Stimulated activated CD8-positive, alpha-beta memory T cell treated with anti-CD3 and anti-CD28 coated beads, Interleukin-12 subunit alpha, Interleukin-12 subunit beta, amount 100 ng/mL, for 24 hours (primary cell): ENCODE measurements at regions not wholly inside any gene's neighbourhood (a gene's known extent, or its start where the extent isn't known, plus 50 kb on each side); places are given as distances from the start of the nearest gene placed in this dataset.

Experiments used
- DNase-seq: peaks from one replicate; pipeline ENCODE4 v3.0.0-alpha.2; 2020; ENCODE audit errors: extremely low read depth

DNA sequence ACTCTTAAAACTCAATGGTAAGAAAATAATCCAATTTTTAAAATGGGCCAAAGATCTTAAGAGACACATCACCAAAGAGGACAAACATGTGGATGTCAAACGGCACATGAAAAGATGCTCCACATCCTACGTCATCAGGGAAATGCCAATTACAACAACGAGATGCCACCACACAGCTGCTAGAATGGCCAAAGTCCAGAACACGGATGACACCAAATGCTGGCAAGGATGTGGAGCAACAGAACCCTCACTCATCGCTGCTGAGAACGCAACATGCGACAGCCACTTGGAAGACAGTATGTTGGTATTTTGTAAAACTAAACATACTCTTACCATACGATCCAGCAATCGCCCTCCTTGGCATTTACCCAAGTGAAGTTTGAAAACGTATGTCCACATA is 132.8 kb upstream of the CDH4 start:
- no peak for DNase-seq

DNA sequence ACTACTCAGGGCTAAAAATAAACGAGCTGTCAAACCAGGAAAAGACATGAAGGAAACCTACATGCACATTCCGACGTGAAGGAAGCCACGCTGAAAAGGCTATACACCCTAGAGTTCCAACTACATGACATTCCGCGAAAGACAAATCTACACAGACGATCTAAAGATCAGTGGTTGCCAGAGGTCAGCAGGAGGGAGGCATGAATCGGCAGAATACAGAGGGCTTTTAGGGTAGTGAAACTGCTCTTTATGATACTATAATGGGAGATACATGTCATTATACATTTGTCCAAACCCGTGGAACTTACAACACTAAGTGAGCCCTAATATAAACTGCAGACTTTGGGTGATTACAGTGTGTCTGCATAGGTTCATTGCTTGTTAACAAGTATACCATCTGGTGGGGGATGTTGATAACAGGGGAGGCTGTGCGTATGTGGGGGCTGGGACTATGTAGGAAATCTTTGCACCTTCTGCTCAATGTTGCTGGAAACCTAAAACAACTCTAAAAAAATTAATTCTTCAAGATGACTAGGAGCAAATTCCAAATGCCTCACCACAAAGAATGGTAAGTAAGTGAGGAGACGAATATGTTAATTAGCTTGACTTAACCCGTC is 132.2 kb upstream of the CDH4 start:
- no peak for DNase-seq

DNA sequence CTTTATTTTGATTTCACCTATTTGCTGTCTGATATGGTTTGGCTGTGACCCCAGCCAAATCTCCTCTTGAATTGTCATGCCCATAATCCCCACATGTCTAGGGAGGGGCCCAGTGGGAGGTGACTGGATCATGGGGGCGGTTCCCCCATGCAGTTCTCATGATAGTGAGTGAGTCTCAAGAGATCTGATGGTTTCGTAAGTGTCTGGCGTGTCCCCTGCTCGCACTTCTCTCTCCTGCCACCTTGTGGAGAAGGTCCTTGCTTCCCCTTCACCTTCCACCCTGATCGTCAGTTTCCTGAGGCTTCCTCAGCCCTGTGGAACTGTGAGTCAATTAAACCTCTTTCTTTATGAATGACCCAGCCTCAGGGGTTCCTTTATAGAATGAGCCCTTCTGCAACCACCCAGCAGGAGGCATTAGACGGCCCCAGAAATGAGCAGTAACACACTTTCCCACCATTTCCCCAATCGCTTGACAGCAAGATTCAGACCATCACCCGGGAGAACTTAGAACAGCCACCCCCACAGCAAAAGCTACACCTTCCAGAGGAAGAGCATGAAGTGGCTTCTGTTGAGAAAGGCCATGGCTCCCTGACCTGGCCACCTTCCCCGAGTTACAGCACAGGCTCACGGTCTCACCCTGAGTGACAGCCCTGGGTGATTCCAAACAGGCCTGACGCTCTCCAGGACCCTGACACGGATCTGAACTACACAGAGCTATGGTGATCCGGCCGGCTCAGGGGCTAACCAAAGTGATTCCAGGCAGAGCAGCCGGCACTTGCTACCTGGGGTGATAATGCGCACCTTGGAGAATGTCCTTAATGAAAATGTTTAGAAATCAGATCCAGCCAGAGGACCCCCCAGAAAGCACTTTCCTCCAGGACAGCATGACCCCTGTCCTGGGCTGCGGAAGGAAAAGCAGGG is 131.2 kb upstream of the CDH4 start:
- DNase-seq, result no peak

DNA sequence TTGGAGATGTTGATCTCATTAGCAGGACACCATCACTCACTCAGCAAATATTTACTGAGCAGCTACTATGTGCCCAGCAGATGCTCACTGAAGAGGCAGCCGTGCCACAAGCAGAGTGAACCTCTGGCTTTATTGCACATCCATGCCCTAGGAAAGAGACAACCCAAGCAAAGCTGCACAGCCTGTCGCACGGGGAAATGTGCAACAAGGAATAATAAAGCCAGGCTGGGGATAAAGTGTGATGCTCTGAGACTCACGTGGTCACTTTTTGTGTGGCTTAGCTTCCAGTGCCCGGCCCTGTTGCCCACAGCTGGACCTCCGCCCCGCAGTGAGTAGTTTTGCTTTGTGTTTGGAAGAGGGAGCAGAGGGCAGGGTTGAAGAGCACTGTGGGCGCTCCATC is 130.4 kb upstream of the CDH4 start:
- no peak for DNase-seq

DNA sequence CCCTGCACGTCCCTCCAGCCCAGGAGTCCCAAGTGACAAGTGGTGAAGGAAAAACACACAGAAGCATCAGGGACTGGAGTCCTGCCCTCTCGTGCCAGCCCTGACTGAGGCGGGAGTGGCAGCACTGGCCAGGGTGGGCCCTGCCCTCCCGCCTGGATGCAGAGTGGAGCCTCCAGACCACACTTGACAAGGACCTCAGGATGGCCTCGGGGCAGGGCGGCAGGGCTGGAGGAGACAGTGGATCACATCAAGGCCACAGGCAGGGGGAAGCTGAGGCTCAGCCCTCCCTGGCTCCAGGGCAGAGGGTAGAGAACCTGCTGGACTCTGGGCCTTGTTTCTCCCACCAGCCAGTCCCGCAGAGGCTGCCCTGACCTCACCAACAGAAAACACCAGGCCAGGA is 128.8 kb upstream of the CDH4 start:
- DNase-seq, result no peak

DNA sequence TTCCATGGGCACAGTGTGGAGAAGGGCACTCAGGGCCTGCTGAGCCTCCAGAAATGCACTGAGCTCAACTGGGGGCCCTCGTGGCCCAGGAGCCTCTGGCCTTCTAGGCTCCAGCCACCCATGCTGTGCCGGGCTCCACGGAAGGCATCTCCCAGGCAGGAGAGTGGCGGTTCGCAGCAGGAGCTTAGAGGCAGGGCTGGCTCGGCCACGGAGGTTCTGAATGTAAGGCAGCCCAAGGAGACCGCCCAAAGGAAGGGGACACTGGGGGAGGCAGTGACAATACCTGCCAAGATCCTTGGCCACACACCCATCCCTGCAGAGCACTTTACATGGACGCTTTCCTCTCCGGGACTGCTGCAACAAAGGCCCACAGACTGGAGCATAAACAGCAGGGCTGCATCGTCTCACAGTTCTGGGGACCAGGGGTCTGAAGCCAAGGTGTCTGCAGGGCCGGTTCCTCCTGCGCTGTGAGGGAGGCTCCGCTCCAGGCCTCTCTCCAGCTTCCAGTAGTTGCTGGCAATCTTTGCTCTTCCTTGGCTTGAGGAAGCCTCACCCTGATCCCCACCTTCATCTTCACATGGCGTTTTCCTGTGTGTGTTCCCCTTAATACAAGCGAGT is 128.2 kb upstream of the CDH4 start:
- no peak for DNase-seq

DNA sequence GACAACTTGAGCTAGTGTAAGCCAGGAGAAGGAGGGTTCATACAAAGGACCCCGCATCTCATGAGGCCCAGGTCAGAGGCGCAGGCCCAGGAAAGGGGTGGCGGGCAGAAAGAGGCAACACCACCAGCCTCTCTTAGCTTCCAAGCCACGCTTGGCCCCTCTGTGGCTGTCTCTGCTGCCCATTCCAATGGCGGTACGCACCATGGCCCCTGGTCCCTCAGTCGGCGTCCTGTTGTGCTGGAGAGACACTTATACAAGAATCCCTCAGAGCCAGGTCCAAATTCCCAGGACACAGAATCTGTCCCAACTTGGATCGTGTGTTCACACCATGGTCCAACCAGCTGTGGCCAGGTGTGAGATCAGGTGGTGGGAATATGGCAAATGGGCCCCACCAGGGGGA is 127.0 kb upstream of the CDH4 start:
- no peak for DNase-seq

DNA sequence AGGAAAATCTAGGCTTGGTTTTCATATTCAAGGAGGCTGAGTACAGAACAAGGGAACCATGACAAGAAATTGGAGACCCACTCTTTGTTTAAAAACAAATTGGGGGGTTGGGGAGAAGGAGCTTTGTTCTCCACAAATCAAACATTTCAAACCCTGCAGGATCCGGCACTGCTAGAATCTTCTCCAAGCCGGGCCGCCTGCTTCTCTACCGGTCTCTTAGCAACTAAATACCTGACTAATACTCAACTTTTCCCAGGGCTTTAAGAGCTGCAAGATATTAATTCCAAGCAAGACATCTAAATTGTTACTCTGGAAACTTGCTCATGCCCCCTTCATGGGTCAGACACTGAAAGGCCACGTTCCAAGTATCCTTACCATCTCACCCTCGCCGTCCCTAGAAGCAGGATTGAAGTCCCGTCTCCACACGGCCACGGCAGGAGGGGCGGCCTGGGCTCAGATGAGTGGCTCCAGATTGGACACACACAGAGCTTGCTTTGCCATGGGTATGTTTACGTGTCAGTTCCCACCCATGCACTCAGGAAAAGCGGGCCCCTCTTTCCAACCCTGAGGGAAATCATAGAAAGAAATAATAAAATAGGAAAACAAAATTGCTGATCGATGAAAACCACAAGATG is 126.4 kb upstream of the CDH4 start:
- DNase-seq, result no peak

DNA sequence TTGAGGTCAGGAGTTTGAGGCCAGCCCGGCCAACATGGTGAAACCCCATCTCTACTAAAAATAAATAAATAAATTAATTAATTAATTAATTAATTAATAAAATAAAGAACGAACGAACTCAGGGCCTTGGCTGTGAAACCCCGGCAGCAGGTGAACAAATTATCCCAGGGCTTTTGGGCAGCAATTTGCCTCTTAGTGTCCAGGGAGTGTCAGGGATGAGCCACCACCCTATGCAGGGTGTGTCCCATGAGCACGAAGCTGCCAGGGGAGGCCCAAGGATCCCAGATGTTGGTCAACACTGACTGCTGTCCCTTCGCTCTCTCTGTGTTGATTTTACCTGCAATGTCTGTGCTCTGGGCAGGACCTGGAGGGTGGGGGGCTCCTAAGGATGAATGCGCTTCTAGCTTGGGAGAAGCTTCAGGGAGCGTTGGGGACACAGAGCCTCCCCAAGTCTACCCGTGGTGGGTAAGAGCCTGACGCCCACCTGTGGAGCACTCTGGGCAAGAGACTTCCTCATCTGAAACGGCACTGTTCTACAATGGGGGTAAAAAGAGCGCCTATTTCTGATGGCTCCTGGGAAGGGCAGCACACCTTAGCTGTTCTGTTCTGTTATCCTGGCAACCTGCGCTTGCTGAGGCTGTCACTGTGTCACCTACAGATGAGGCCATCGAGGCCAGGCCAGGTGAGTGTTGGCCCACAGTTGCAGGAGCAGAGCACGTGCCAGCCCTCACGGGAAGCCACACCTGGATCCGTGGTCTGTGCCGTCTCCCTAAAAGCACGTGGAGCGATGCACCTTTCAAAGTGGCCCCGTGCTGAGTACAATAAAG is 125.5 kb upstream of the CDH4 start:
- no peak for DNase-seq

DNA sequence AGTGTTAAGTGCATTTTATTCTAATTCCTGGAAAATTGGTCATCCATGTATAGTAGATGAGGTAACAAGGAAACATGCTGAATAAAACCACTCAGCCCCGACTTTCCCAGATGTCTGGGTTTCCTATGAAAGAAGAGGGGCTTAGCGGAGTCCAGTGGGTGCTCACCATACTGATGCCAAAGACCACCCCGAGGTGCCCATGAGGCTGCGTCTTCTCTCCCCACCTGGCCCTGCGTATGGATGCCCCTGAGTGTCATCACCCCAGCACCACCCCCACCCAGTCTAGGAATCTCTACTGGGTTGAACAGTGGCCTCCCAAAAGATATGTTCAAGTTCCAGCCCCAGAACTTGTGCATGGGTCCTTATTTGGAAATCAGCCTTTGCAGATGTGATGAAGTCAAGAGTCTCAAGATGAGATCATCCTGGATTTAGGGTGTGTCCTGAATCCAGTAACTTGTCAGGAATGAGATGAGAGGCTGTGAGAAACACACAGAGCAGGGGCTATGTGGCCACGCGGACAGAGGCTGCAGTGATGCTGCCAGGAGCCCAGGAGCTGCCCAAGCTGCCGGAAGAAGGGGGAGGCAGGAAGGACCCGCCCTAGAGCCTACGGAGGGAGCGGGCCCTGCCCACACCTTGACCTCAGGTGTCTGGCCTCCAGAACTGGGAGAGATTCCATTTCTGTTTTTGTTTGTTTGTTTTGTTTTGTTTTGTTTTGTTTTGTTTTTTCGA is 124.6 kb upstream of the CDH4 start:
- DNase-seq, result no peak

DNA sequence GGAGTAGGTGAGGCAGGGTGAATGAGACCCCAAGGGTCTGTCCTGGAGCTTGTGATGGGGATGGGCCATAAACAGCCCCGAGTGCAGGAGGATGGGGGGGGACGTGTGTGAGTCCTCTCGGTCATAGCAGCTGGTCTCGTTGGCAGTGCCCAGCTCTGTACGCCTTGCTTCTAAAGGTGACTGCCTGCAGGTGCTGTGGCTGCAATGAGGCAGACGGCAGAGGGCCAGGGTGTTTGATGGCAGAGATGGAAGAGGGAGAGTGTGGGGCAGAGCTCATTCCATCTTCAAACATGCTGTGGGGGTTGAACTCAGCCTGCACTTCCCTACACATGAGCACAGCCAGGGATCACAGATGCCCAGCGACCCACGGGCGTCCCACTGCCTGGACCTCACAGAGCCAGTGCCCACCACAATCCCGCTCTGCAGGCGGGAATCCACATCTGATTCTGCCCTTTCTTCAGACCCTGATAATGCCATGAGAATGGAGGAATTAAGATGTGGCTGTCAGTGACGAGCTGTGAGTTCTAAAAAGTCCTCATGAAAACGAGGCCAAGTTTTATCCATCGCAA is 123.3 kb upstream of the CDH4 start:
- no peak for DNase-seq

DNA sequence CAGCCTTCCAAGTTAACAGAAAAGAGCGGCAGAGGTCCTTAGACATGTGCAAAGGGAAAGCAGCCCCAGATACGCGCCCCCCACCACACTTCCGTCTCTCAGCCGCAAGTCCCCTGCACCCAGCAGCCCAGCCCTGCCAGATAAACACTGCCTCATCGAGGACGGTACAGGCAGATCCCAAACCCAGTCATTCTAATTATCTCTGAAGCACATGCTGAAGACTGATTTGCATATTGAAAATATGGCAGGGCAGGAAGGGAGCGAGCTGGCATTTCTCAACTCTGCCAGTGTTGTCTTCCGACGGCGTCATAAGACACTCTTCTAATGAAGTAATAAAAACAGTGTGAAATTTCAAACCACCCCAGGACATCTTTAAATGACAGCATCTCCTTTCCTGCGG is 122.8 kb upstream of the CDH4 start:
- DNase-seq, result no peak

DNA sequence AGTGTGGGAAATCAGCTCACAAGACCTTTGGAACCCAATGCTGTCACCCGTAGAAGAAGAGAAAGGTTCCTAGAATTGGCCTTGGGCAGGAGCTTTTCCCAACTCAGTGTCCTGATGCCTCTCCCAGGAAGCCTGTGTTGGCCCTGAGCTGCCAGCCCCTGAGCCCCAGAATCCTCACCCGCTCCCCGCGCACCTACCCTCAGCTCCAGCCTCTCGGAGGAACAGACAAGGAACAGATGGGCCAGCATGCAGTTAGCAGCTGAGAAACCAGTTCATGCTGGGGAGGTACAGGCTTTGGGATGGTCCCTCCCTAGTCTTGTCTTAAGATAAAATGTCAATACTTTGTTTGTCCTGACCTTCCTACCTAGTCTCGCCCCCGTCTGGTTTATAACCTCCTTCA is 121.9 kb upstream of the CDH4 start:
- no peak for DNase-seq

DNA sequence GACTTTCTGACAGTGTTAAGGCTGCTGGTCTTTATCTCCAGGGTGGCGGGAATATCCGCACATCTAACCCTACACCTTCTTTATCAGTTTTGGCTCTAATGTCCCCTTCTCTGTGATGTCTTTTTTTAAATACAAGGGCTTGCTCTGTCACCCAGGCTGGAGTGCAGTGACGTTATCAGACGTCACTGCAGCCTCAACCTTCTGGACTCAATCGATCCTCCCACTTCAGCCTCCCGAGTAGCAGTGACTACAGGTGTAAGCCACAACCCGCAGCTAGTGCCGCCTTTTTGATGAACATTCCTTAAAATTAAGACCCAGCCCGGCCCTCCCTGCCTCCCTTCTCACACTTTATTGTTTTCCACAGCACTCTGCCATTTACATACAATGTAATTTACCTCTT is 120.1 kb upstream of the CDH4 start:
- no peak for DNase-seq

DNA sequence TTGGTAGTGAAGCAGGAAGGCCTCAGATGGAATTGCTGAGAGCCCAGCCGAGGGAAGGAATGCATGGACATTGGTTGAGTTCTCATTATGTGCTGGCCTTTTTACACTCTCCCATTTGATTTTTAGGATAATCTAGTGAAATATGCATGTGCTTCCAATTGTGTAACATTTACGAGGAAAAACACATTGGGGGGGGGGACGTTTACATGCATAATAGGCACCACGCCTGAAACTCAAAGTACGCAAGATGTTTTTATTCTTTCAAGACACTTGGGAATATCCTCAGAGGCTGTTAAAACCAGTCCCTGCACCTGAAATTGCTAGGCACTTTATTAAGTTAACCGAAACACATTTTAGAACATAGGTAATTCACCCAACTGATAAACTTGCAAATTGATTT is 118.5 kb upstream of the CDH4 start:
- DNase-seq, result no peak

DNA sequence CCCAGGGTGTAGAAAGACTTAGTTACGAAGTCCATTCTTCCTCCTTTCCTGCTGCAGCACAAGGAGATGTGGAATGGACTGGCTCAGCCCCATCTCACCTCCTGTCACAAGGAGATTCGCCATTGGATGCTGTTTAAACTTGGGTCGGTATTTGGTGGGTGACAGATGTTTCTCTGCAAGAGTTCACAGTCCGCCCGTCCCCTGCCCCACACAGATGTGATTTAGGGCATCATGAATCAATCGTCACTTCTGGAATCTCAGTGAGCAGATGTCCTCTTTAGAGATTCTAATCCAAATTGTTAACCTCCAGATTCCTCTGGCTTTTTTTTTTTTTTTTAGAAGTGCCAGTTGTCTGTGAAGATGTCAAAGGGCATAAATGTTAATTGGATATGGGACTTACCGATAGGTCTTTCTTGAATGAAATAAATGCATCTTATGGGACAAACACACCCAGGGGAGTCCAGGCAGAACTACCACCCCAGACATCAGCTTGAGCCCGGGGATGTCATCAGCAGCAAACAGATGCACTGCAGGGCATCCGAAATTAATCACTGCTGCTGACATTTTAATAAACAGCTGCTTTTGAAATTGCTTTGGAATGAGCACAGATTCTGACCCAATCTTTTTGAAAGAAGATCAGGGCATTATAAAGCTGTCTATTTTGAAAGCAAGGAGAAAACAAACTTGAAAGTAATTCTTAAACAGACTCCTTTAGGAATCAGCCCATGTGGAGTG is 117.6 kb upstream of the CDH4 start:
- no peak for DNase-seq

DNA sequence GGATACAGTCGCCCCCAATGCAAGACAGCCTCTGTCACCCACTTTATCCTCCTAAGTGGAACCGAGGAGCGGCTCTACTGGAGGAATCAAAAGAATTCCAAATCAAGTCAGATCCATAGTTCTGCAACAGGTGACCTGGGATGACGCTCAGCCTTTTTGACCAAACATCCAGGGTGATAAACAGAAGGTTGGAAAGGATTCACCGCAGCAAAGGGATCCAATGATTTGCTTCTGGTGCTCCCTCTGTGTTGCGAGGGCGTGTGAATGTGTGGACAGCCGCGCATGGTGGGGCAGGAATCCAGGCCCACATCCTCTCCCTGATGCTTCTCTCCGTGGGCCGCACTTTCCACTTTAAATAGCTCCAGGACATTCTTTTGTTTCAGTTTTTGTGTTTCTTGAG is 116.8 kb upstream of the CDH4 start:
- no peak for DNase-seq

DNA sequence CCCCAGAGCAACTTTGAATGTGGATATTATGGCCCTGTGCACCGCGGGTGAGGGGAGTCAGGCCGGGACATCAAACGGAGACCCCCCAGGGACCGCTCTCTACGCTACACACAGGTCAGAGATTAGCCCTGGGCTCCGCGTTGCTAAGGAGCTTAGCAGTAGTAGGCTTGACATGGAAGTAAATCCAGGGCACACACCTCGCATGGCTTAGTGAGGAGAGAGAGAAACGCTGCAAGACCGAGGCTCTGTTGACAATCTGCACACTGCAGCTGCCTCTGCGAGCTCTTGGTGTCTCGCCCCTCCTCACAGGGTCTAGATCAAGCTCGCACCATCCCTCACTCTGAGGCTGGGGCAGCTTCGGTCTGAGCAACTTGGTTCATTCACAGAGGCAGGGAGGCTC is 116.1 kb upstream of the CDH4 start:
- DNase-seq, result no peak

DNA sequence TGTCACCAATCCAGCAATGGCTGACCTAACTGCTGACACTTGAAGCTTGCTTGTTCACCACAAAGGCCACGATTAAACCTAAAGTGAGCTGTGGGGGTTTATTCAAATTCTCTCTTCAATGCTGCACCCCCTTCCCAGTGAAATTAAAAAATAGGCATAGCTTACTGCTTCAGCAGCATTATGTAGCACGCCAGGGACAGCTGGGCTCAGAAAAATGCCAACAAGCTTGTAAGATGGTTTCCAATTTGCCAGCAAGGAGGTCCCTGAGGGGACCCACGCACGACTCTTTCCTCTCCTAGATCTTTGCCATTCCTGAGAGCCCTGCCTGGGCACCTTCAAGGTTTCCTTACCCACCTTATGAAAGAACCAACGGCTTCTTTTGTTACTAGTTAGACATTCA is 113.5 kb upstream of the CDH4 start:
- no peak for DNase-seq

DNA sequence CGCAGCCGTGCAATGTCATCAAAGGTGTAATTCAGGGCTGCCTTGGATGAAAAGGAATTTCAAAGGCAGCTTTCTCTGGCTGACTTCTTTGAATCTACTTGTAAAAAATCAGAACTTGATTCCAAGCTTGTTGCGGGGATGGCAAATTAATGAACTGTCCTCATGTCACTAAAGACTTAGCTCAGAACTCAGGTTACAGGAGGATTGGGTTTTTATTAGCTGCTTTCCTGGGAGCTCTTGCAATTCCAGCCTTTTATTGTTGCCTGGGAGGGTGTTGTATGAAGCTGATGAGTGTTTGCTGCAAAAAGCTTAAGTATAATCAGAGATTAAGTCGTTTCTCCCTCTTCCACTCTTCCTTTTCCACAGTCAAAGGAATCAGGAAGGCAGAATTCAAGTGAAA is 113.0 kb upstream of the CDH4 start:
- DNase-seq, result no peak
